ENCODE measurements at regions not wholly inside any gene's neighbourhood (a gene's known extent, or its start where the extent isn't known, plus 50 kb on each side); places are given as distances from the start of the nearest gene placed in this dataset.

- H3K23me2 ChIP-seq (ENCODE audit: insufficient read length, low read depth, low read length, poor library complexity, severe bottlenecking): no peaks in the 10 kb centered on the region
- H4K5ac ChIP-seq (ENCODE audit: insufficient read length, low read depth, low read length): no peak overlapping the region
- no peaks in the 10 kb centered on the region for H3K79me1 ChIP-seq (ENCODE audit: insufficient read depth, low read depth, low read length, poor library complexity, severe bottlenecking)
- H2BK12ac ChIP-seq (ENCODE audit: insufficient read length, low read depth, low read length): no peak overlapping the region
- peaks cover 2 to 6% of the 10 kb centered on the region in 2 experiments; a peak in 3 of 5 replicates for H3K9me3 Mint-ChIP-seq
- H2AK5ac ChIP-seq (ENCODE audit: insufficient read length, low read length): no peak overlapping the region
- H3K4me3 Mint-ChIP-seq: no peak overlapping the region
- no peak overlapping the region for H3K18ac ChIP-seq (ENCODE audit: insufficient read length, low read depth, low read length)
- no peaks in the 10 kb centered on the region for H3K27me3 ChIP-seq (ENCODE audit: insufficient read depth, low read length)
- H3K27me3 Mint-ChIP-seq (ENCODE audit: low read depth): no peaks in the 10 kb centered on the region
- H2BK120ac ChIP-seq (ENCODE audit: low read depth, low read length, poor library complexity, severe bottlenecking): no peak overlapping the region
- H3K36me3 Mint-ChIP-seq (ENCODE audit: insufficient read depth in 1 of 3, low read depth in 3 of 3): no peaks in the 10 kb centered on the region; a peak in 2 of 7 replicates
- H4K8ac ChIP-seq (replicated peaks; ENCODE audit: insufficient read length, low read depth, low read length): no peak overlapping the region
- peaks cover 6 to 7% of the 10 kb centered on the region in 2 experiments for H3K4me1 Mint-ChIP-seq
- no peak overlapping the region for H3K14ac ChIP-seq (ENCODE audit: insufficient read depth, low read length)
- H4K20me1 ChIP-seq (ENCODE audit: control insufficient read depth, insufficient read depth, insufficient read length): no peaks in the 10 kb centered on the region
- H2BK20ac ChIP-seq (ENCODE audit: low read depth, low read length, poor library complexity, severe bottlenecking): no peak overlapping the region
- H3K4ac ChIP-seq (ENCODE audit: low read depth, low read length): no peak overlapping the region
- no peaks in the 10 kb centered on the region for H3K9me3 ChIP-seq (ENCODE audit: control insufficient read depth, low read depth, low read length)
- H3K4me1 ChIP-seq (ENCODE audit: insufficient read depth, low read length): no peaks in the 10 kb centered on the region
- H3K4me2 ChIP-seq (ENCODE audit: insufficient read depth, insufficient read length, low read length): no peak overlapping the region
- no peak overlapping the region for H2BK15ac ChIP-seq (ENCODE audit: low read depth, low read length)
- H3K9ac ChIP-seq (ENCODE audit: extremely low read depth, insufficient read length, low read length): no peak overlapping the region
- no peak overlapping the region for H2BK5ac ChIP-seq (ENCODE audit: insufficient read length, low read length)
- DNase-seq: no peak
- no peaks in the 10 kb centered on the region for H3K79me2 ChIP-seq (ENCODE audit: insufficient read depth, low read length)
- H4K91ac ChIP-seq (ENCODE audit: insufficient read length, low read depth, low read length): no peak overlapping the region
- H3K56ac ChIP-seq (ENCODE audit: insufficient read length, low read depth, low read length): no peak overlapping the region
- no peak overlapping the region for H3T11ph ChIP-seq (ENCODE audit: low read length)
- WGBS (ENCODE audit: extremely low coverage, insufficient read length, low lambda C conversion rate): no CpG with 5 or more reads among the region's 2 CpGs
- no peak for TF ChIP-seq CTCF (conservative IDR thresholded peaks at IDR 0.05)
- H2AFZ ChIP-seq (ENCODE audit: low read length): no peak overlapping the region
- H3K23ac ChIP-seq (ENCODE audit: insufficient read length, low read depth, low read length): no peak overlapping the region
- H3K27ac Mint-ChIP-seq: no peak overlapping the region
- H3K27ac ChIP-seq (ENCODE audit: insufficient read length, low read depth, low read length): no peak overlapping the region
Measured at GRCh38 chr2:8177566-8177965, 504.3 kb upstream of the ID2 start.

Measured in H9 (cell line).